DND-41 (cell line): ENCODE measurements at regions not wholly inside any gene's neighbourhood (a gene's known extent, or its start where the extent isn't known, plus 50 kb on each side); places are given as distances from the start of the nearest gene placed in this dataset.

Experiments used
- ATAC-seq: fragments of 200-7000 bp; cut with Tn5 transposase; 3 replicates; pipeline ENCODE4 v1.9.1; 2021; ENCODE audit warnings: low read depth; ENCODE audit not compliant: insufficient read depth
- DNase-seq: peaks from one replicate; pipeline ENCODE4 v3.0.0-alpha.2; 2020
- H2AFZ ChIP-seq: 2 replicates; pipeline ENCODE4 v1.6.0; 2012; ENCODE audit warnings: low read depth, low read length
- H3K27ac ChIP-seq: 2 replicates; pipeline ENCODE4 v1.5.1; 2012; ENCODE audit warnings: low read length, inconsistent platforms
- H3K27me3 ChIP-seq: fragments of 200-600 bp; sonication (generic); 2 replicates; pipeline ENCODE4 v1.6.0; 2012; ENCODE audit warnings: low read length, mild to moderate bottlenecking, inconsistent platforms; ENCODE audit not compliant: insufficient read depth, poor library complexity
- H3K36me3 ChIP-seq: 2 replicates; pipeline ENCODE4 v1.5.1; 2012; ENCODE audit warnings: low read length, inconsistent platforms; ENCODE audit not compliant: insufficient read depth
- H3K4me1 ChIP-seq: 2 replicates; pipeline ENCODE4 v1.5.1; 2012; ENCODE audit warnings: mild to moderate bottlenecking, low read length; ENCODE audit not compliant: insufficient read depth
- H3K4me2 ChIP-seq: 2 replicates; pipeline ENCODE4 v1.6.0; 2012; ENCODE audit warnings: mild to moderate bottlenecking, moderate library complexity, low read length, inconsistent platforms; ENCODE audit not compliant: insufficient read depth
- H3K4me3 ChIP-seq, 2 experiments: fragments of 200-600 bp in 1 of 2; shearing (Covaris generic) in 1 of 2; 2 replicates each; pipeline ENCODE4 v1.5.1; 2012 to 2016; ENCODE audit warnings: inconsistent platforms in 2 of 2, low read length in 2 of 2, mild to moderate bottlenecking in 2 of 2, low read depth in 1 of 2, moderate library complexity in 1 of 2
- H3K79me2 ChIP-seq: 2 replicates; pipeline ENCODE4 v1.6.0; 2012; ENCODE audit warnings: low read length, inconsistent platforms; ENCODE audit not compliant: insufficient read depth
- H3K9ac ChIP-seq: 2 replicates; pipeline ENCODE4 v1.6.0; 2012; ENCODE audit warnings: low read depth, mild to moderate bottlenecking, inconsistent platforms, low read length, moderate library complexity
- H3K9me3 ChIP-seq: 2 replicates; pipeline ENCODE4 v1.5.1; 2012; ENCODE audit warnings: low read length, moderate library complexity, mild to moderate bottlenecking, inconsistent platforms; ENCODE audit not compliant: insufficient read depth, severe bottlenecking
- H4K20me1 ChIP-seq: 2 replicates; pipeline ENCODE4 v1.6.0; 2012; ENCODE audit warnings: low read length; ENCODE audit not compliant: insufficient read depth
- EZH2 ChIP-seq: IDR thresholded peaks from 3 replicates; pipeline ENCODE4 v1.6.1; 2012; ENCODE audit warnings: borderline replicate concordance, low read depth, mild to moderate bottlenecking, moderate library complexity, low read length, inconsistent platforms; ENCODE audit not compliant: severe bottlenecking
- TF ChIP-seq, protein P1 (sequence below): IDR thresholded peaks from 2 replicates; pipeline ENCODE4 v1.5.1; 2012; ENCODE audit warnings: borderline replicate concordance, low read length, moderate library complexity, mild to moderate bottlenecking; ENCODE audit not compliant: poor library complexity, severe bottlenecking; ENCODE audit errors: extremely low read depth

DNA sequence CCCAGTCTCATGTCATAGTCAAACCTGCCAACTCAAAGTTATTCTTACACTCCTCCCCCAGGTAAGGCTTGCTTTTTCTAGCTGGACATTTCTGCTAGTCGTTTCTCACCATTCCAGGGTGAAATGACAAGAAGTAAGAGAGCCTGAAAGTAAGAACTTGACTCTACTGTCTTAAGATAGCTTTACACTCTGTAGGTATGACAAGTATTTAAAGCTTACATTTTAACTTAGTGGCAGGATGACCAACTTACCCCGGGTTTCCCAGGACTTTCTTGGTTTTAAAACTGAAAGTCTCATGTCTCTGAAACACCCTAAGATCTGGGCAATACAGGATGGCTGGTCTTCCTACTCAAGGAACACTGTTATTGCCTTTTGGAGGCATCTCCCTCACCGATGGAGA lies 67.5 kb upstream of the PIK3R1 start:
- Histone ChIP-seq H3K36me3 (no peaks in the 10 kb centered on the region), H3K9ac (no peak overlapping the region), H3K27me3 (no peaks in the 10 kb centered on the region), H3K9me3 (no peaks in the 10 kb centered on the region), H3K79me2 (no peaks in the 10 kb centered on the region), H3K27ac (no peak overlapping the region), H4K20me1 (no peaks in the 10 kb centered on the region), H3K4me2 (no peak overlapping the region), H3K4me3 (no peak overlapping the region), H3K4me1 (no peaks in the 10 kb centered on the region), H2AFZ (no peak overlapping the region)
- DNase-seq (no peak), ATAC-seq (no peak)
- TF ChIP-seq, protein P1, sequence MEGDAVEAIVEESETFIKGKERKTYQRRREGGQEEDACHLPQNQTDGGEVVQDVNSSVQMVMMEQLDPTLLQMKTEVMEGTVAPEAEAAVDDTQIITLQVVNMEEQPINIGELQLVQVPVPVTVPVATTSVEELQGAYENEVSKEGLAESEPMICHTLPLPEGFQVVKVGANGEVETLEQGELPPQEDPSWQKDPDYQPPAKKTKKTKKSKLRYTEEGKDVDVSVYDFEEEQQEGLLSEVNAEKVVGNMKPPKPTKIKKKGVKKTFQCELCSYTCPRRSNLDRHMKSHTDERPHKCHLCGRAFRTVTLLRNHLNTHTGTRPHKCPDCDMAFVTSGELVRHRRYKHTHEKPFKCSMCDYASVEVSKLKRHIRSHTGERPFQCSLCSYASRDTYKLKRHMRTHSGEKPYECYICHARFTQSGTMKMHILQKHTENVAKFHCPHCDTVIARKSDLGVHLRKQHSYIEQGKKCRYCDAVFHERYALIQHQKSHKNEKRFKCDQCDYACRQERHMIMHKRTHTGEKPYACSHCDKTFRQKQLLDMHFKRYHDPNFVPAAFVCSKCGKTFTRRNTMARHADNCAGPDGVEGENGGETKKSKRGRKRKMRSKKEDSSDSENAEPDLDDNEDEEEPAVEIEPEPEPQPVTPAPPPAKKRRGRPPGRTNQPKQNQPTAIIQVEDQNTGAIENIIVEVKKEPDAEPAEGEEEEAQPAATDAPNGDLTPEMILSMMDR: no peak
- TF ChIP-seq EZH2: no peak

DNA sequence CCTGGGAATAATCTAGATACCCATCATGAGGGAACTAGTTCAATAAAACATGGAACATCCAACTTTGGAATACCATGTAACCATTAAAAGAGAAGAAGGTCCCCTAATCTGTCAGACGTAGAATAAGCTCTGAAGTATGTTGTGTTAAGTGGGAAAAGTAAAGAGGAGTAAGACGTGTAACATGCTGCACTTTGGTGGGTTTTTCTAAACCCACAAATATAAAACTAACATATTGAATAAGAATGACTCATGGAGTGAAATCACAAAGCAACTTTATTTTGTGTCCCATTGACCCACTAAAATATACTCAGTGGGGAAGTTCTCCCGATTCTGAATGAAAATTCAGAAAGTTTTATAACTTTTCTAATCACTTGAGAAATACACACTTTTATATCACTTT lies 67.9 kb upstream of the PIK3R1 start:
- no peak overlapping the region for H2AFZ ChIP-seq
- H3K4me1 ChIP-seq: no peaks in the 10 kb centered on the region
- no peak overlapping the region for H3K4me2 ChIP-seq
- no peak for ATAC-seq
- no peak overlapping the region for H3K4me3 ChIP-seq
- H3K79me2 ChIP-seq: no peaks in the 10 kb centered on the region
- H4K20me1 ChIP-seq: no peaks in the 10 kb centered on the region
- no peak overlapping the region for H3K9ac ChIP-seq
- H3K27me3 ChIP-seq: no peaks in the 10 kb centered on the region
- no peaks in the 10 kb centered on the region for H3K9me3 ChIP-seq
- no peak for DNase-seq
- TF ChIP-seq, protein P1: no peak
- no peak for TF ChIP-seq EZH2
- no peak overlapping the region for H3K27ac ChIP-seq
- H3K36me3 ChIP-seq: no peaks in the 10 kb centered on the region

DNA sequence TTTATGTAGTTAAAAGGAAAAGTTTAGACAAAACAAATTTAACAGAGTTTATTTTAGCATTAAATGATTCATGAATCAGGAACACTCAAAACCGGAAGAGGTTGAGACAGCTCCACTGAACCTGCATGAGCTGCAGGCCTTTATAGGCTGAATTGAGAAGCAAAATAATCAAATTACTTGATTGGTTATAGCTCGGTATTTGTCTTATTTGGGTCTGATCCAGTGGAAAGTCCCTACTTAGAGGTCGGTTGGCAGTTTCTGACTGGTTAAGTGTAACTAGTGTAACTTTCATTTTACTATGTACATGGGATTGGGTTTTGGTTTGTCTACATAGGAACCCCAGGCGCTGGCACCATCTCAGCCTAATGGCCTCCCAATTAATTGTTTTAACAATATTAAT lies 74.1 kb upstream of the PIK3R1 start:
- H3K9me3 ChIP-seq: no peaks in the 10 kb centered on the region
- H3K36me3 ChIP-seq: no peaks in the 10 kb centered on the region
- DNase-seq (no peak), ATAC-seq (no peak)
- H3K9ac ChIP-seq: no peak overlapping the region
- no peaks in the 10 kb centered on the region for H3K4me1 ChIP-seq
- no peaks in the 10 kb centered on the region for H4K20me1 ChIP-seq
- H3K79me2 ChIP-seq: no peaks in the 10 kb centered on the region
- TF ChIP-seq, protein P1: no peak
- no peak for TF ChIP-seq EZH2
- H3K27me3 ChIP-seq: no peaks in the 10 kb centered on the region
- no peak overlapping the region for H3K27ac ChIP-seq
- H3K4me2 ChIP-seq: no peak overlapping the region
- H3K4me3 ChIP-seq: no peak overlapping the region
- H2AFZ ChIP-seq: no peak overlapping the region

DNA sequence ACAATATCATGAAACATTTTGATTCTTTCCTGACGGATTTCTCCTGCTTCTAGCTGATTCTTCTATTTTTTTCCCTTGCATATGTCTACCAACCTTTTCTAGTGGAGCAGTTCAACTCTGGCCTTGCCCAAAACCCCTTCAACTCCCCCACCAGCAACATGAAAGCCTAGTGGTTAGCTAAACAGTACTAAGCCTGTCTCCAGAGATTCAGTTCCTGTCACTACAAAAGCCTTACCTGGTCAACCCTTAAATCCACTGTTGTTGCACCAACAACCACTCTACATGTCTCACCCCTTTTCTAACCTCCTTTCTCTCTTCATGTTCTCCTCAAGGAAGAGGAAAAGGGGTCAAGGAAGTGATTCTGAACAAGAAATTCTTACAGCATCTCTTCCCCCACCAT lies 74.8 kb upstream of the PIK3R1 start:
- H3K27me3 ChIP-seq: no peaks in the 10 kb centered on the region
- no peak overlapping the region for H3K27ac ChIP-seq
- H3K9me3 ChIP-seq: no peaks in the 10 kb centered on the region
- H3K4me1 ChIP-seq: no peaks in the 10 kb centered on the region
- H3K79me2 ChIP-seq: no peaks in the 10 kb centered on the region
- no peak overlapping the region for H3K4me2 ChIP-seq
- no peaks in the 10 kb centered on the region for H4K20me1 ChIP-seq
- DNase-seq (no peak), ATAC-seq (no peak)
- H3K36me3 ChIP-seq: no peaks in the 10 kb centered on the region
- no peak overlapping the region for H3K9ac ChIP-seq
- H2AFZ ChIP-seq: no peak overlapping the region
- no peak overlapping the region for H3K4me3 ChIP-seq
- TF ChIP-seq, protein P1: no peak
- TF ChIP-seq EZH2: no peak
